ENCODE measurements at regions not wholly inside any gene's neighbourhood (a gene's known extent, or its start where the extent isn't known, plus 50 kb on each side); places are given as distances from the start of the nearest gene placed in this dataset.
A peak's percentile ranks its signal among the peaks of the same experiment; 100 is the strongest.

DNA sequence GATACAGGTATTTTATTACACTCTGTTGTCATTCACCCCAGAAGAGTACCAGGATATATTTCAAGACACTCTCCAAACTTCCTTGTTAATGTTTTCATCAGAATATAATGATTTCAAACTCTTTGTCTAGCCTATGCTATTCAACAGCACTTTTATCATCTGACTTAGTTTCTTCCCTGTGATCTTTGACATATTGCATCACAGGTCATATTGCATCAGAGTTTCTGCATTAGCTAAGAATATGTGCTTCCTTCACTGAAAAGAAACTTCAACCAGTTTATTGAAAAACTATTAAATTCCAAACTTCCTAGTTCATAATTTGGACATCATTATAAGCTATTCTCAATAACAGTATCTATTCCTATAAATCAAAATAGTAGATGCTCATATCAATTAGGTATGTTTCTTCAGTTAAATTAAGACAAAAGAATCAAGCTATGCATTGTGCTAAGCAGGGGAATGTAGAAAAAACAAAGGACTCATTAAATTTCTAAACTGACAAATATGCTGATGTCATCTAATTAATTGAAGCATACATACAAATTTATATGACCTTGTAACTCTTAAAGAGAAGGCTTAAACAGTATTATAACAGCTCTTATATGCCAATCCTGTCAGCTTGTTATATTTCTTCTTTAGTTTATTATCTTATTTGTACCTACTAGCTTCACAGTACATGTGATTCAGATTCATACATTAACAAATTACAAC lies 361.8 kb upstream of the LUZP2 start:
- H3K27me3 Mint-ChIP-seq (ENCODE audit: low read depth, unreplicated experiment): no peaks in the 10 kb centered on the region
- H3K4me1 ChIP-seq (ENCODE audit: insufficient read depth, low read length): no peaks in the 10 kb centered on the region
- H3K9ac ChIP-seq (ENCODE audit: low read length): no peak overlapping the region
- H3K4me3 Mint-ChIP-seq (ENCODE audit: unreplicated experiment): no peak overlapping the region
- H4K20me1 ChIP-seq (ENCODE audit: insufficient read depth, low read length): no peaks in the 10 kb centered on the region
- no peak for TF ChIP-seq EZH2 (IDR thresholded peaks at IDR 0.05; ENCODE audit: insufficient read depth, low read length)
- TF ChIP-seq CTCF (IDR thresholded peaks at IDR 0.05; ENCODE audit: insufficient read depth, low read depth, low read length): no peak
- no peaks in the 10 kb centered on the region for H3K36me3 Mint-ChIP-seq (ENCODE audit: low read depth, unreplicated experiment)
- no peaks in the 10 kb centered on the region for H3K79me2 ChIP-seq (ENCODE audit: insufficient read depth, low read length)
- H3K36me3 ChIP-seq (ENCODE audit: insufficient read depth, low read length): no peaks in the 10 kb centered on the region
- no peak overlapping the region for H3K27ac ChIP-seq (ENCODE audit: low read depth, low read length)
- DNase-seq (ENCODE audit: low read depth) (no peak), FAIRE-seq (peak; percentile 13)
- H3K4me1 Mint-ChIP-seq (ENCODE audit: low read depth, unreplicated experiment): no peaks in the 10 kb centered on the region
- peak overlapping the region; percentile 36 for H3K27ac Mint-ChIP-seq (ENCODE audit: unreplicated experiment)
- H2AFZ ChIP-seq (ENCODE audit: low read depth, low read length): no peak overlapping the region
- no peaks in the 10 kb centered on the region for H3K9me3 Mint-ChIP-seq (ENCODE audit: unreplicated experiment)
- H3K4me3 ChIP-seq (ENCODE audit: insufficient read depth, low read depth, low read length): no peak overlapping the region
- no peaks in the 10 kb centered on the region for H3K27me3 ChIP-seq (ENCODE audit: insufficient read depth, low read length)
- H3K4me2 ChIP-seq (ENCODE audit: low read length): no peak overlapping the region
- no peaks in the 10 kb centered on the region for H3K9me3 ChIP-seq (ENCODE audit: insufficient read depth, low read depth, low read length)

GRCh38 chr11:24142062-24142461 lies 354.8 kb upstream of the LUZP2 start:
- no peak overlapping the region for H3K4me2 ChIP-seq (ENCODE audit: low read length)
- FAIRE-seq (no peak), DNase-seq (ENCODE audit: low read depth) (no peak)
- no peaks in the 10 kb centered on the region for H3K4me1 Mint-ChIP-seq (ENCODE audit: low read depth, unreplicated experiment)
- H3K36me3 Mint-ChIP-seq (ENCODE audit: low read depth, unreplicated experiment): no peaks in the 10 kb centered on the region
- TF ChIP-seq EZH2 (IDR thresholded peaks at IDR 0.05; ENCODE audit: insufficient read depth, low read length): no peak
- no peak for TF ChIP-seq CTCF (IDR thresholded peaks at IDR 0.05; ENCODE audit: insufficient read depth, low read depth, low read length)
- H3K27ac Mint-ChIP-seq (ENCODE audit: unreplicated experiment): no peak overlapping the region
- no peak overlapping the region for H3K4me3 ChIP-seq (ENCODE audit: insufficient read depth, low read depth, low read length)
- peak overlapping the region; percentile 3 for H2AFZ ChIP-seq (ENCODE audit: low read depth, low read length)
- no peaks in the 10 kb centered on the region for H3K9me3 Mint-ChIP-seq (ENCODE audit: unreplicated experiment)
- H3K27me3 ChIP-seq (ENCODE audit: insufficient read depth, low read length): no peaks in the 10 kb centered on the region
- no peaks in the 10 kb centered on the region for H4K20me1 ChIP-seq (ENCODE audit: insufficient read depth, low read length)
- no peak overlapping the region for H3K4me3 Mint-ChIP-seq (ENCODE audit: unreplicated experiment)
- no peaks in the 10 kb centered on the region for H3K4me1 ChIP-seq (ENCODE audit: insufficient read depth, low read length)
- no peaks in the 10 kb centered on the region for H3K79me2 ChIP-seq (ENCODE audit: insufficient read depth, low read length)
- no peaks in the 10 kb centered on the region for H3K9me3 ChIP-seq (ENCODE audit: insufficient read depth, low read depth, low read length)
- H3K27me3 Mint-ChIP-seq (ENCODE audit: low read depth, unreplicated experiment): no peaks in the 10 kb centered on the region
- no peak overlapping the region for H3K27ac ChIP-seq (ENCODE audit: low read depth, low read length)
- H3K9ac ChIP-seq (ENCODE audit: low read length): no peak overlapping the region
- no peaks in the 10 kb centered on the region for H3K36me3 ChIP-seq (ENCODE audit: insufficient read depth, low read length)

DNA sequence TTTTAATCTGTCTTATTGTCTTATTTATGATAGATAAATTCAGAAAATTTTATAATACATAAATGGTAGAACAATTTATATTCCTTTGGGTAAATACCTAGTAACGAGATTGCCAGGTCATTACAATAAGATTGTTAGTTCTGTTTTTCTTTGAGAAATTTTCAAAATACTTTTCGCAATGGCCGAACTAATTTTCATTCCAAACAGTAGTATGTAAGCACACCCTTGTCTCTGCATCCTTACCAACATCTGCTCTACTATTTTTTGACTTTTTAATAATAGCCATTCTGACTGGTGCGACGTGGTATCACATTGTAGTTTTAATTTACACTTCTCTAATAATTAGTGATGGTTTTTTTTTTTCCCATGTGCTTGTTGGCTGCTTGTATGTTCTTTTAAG lies 351.4 kb upstream of the LUZP2 start:
- no peaks in the 10 kb centered on the region for H3K79me2 ChIP-seq (ENCODE audit: insufficient read depth, low read length)
- H3K36me3 ChIP-seq (ENCODE audit: insufficient read depth, low read length): no peaks in the 10 kb centered on the region
- no peaks in the 10 kb centered on the region for H3K4me1 Mint-ChIP-seq (ENCODE audit: low read depth, unreplicated experiment)
- no peak overlapping the region for H3K27ac Mint-ChIP-seq (ENCODE audit: unreplicated experiment)
- no peak overlapping the region for H3K4me3 Mint-ChIP-seq (ENCODE audit: unreplicated experiment)
- H3K4me2 ChIP-seq (ENCODE audit: low read length): no peak overlapping the region
- no peaks in the 10 kb centered on the region for H4K20me1 ChIP-seq (ENCODE audit: insufficient read depth, low read length)
- no peaks in the 10 kb centered on the region for H3K36me3 Mint-ChIP-seq (ENCODE audit: low read depth, unreplicated experiment)
- no peaks in the 10 kb centered on the region for H3K9me3 ChIP-seq (ENCODE audit: insufficient read depth, low read depth, low read length)
- no peaks in the 10 kb centered on the region for H3K9me3 Mint-ChIP-seq (ENCODE audit: unreplicated experiment)
- H2AFZ ChIP-seq (ENCODE audit: low read depth, low read length): no peak overlapping the region
- H3K4me3 ChIP-seq (ENCODE audit: insufficient read depth, low read depth, low read length): no peak overlapping the region
- H3K27ac ChIP-seq (ENCODE audit: low read depth, low read length): no peak overlapping the region
- no peaks in the 10 kb centered on the region for H3K27me3 Mint-ChIP-seq (ENCODE audit: low read depth, unreplicated experiment)
- no peaks in the 10 kb centered on the region for H3K27me3 ChIP-seq (ENCODE audit: insufficient read depth, low read length)
- H3K4me1 ChIP-seq (ENCODE audit: insufficient read depth, low read length): no peaks in the 10 kb centered on the region
- DNase-seq (ENCODE audit: low read depth) (no peak), FAIRE-seq (no peak)
- TF ChIP-seq EZH2 (IDR thresholded peaks at IDR 0.05; ENCODE audit: insufficient read depth, low read length) (no peak), CTCF (IDR thresholded peaks at IDR 0.05; ENCODE audit: insufficient read depth, low read depth, low read length) (no peak)
- no peak overlapping the region for H3K9ac ChIP-seq (ENCODE audit: low read length)
